Prostate gland (tissue), 2 donors: ENCODE measurements at regions not wholly inside any gene's neighbourhood (a gene's known extent, or its start where the extent isn't known, plus 50 kb on each side); places are given as distances from the start of the nearest gene placed in this dataset.

Experiments used
- POLR2A ChIP-seq: fragments of 450-650 bp; IDR thresholded peaks from one replicate; pipeline ENCODE4 v1.6.1; 2016; ENCODE audit warnings: antibody characterized with exemption, mild to moderate bottlenecking
- POLR2AphosphoS5 ChIP-seq: sonication (generic); formaldehyde crosslinking; IDR thresholded peaks from one replicate; pipeline ENCODE4 v1.6.1; 2017; ENCODE audit warnings: antibody characterized with exemption
- TF ChIP-seq, protein P1 (sequence below), 4 experiments: fragments of 200-600 bp in 2 of 4; fragments of 450-650 bp in 2 of 4; sonication (generic) in 2 of 4; IDR thresholded peaks; 1 replicate in 3 of 4; 2 replicates in 1 of 4; pipeline ENCODE4 v1.5.1; 2016 to 2019; ENCODE audit warnings: antibody characterized with exemption in 4 of 4, mild to moderate bottlenecking in 2 of 4, moderate library complexity in 2 of 4

DNA sequence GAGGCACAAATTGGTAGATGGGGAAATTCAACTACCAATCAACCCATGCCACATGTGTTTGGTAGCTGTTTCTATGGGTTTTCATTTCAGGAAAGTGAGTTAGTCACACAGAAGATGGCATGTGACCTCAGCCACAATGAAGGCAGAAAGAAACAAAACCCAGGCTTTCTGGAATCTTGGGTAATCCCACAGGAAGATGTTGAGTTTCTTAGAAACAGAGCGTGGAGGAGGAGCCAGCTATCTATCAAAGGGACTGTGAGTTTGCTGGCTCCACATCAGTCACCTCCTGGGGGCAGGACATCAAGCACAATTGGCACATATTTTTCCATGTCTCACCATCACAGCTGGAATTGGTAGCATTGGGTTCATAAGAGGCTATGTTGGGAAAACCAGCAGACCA, 188.9 kb upstream of the PLXNA2 start:
- TF ChIP-seq, protein P1, sequence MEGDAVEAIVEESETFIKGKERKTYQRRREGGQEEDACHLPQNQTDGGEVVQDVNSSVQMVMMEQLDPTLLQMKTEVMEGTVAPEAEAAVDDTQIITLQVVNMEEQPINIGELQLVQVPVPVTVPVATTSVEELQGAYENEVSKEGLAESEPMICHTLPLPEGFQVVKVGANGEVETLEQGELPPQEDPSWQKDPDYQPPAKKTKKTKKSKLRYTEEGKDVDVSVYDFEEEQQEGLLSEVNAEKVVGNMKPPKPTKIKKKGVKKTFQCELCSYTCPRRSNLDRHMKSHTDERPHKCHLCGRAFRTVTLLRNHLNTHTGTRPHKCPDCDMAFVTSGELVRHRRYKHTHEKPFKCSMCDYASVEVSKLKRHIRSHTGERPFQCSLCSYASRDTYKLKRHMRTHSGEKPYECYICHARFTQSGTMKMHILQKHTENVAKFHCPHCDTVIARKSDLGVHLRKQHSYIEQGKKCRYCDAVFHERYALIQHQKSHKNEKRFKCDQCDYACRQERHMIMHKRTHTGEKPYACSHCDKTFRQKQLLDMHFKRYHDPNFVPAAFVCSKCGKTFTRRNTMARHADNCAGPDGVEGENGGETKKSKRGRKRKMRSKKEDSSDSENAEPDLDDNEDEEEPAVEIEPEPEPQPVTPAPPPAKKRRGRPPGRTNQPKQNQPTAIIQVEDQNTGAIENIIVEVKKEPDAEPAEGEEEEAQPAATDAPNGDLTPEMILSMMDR (IDR thresholded peaks at IDR 0.05) = no peak
- TF ChIP-seq POLR2A (no peak), POLR2AphosphoS5 (no peak)
